D341Med (cell line): ENCODE measurements at regions not wholly inside any gene's neighbourhood (a gene's known extent, or its start where the extent isn't known, plus 50 kb on each side); places are given as distances from the start of the nearest gene placed in this dataset.
"Not testable (repeated sequence)": the region's sequence is repeated elsewhere in the genome, so short reads cannot be mapped to it uniquely, and the experiment has no call there.

Experiments
- DNase-seq: peaks from one replicate; pipeline ENCODE4 v3.0.0; 2012; ENCODE audit warnings: low spot score

GRCh38 chr9:72471096-72471495, 50.3 kb upstream of the TMC1 start:
- DNase-seq, result no peak

- no peak for DNase-seq
Observed at GRCh38 chr9:72467766-72468738, 53.4 kb upstream of the TMC1 start.

- no peak for DNase-seq
Observed at GRCh38 chr9:72465593-72465984, 55.8 kb upstream of the TMC1 start.

- DNase-seq, result peak; percentile 62
Observed at GRCh38 chr9:72464857-72465592, 56.4 kb upstream of the TMC1 start.

GRCh38 chr9:72462340-72462739, 59.1 kb upstream of the TMC1 start:
- DNase-seq, result no peak

- DNase-seq, result no peak
Observed at GRCh38 chr9:72460342-72461312, 60.8 kb upstream of the TMC1 start.

GRCh38 chr9:72459308-72459707, 62.1 kb upstream of the TMC1 start:
- no peak for DNase-seq

GRCh38 chr9:72458153-72458552, 63.3 kb upstream of the TMC1 start:
- DNase-seq, result no peak

GRCh38 chr9:72457366-72457765, 64.0 kb upstream of the TMC1 start:
- DNase-seq, result no peak

GRCh38 chr9:72454871-72455491, 66.4 kb upstream of the TMC1 start:
- no peak for DNase-seq

GRCh38 chr9:72453797-72454196, 67.6 kb upstream of the TMC1 start:
- no peak for DNase-seq

- not testable (repeated sequence) for DNase-seq
Observed at GRCh38 chr9:72446241-72446640, 75.2 kb upstream of the TMC1 start.

- no peak for DNase-seq
Observed at GRCh38 chr9:72445306-72445995, 76.0 kb upstream of the TMC1 start.

- no peak for DNase-seq
Observed at GRCh38 chr9:72444435-72444834, 77.0 kb upstream of the TMC1 start.

- DNase-seq, result no peak
Observed at GRCh38 chr9:72443855-72444254, 77.6 kb upstream of the TMC1 start.

GRCh38 chr9:72441848-72442607, 77.0 kb upstream of the ZFAND5 start:
- no peak for DNase-seq

- DNase-seq, result no peak
Observed at GRCh38 chr9:72440992-72441847, 76.2 kb upstream of the ZFAND5 start.

- no peak for DNase-seq
Observed at GRCh38 chr9:72440378-72440777, 75.4 kb upstream of the ZFAND5 start.

- not testable (repeated sequence) for DNase-seq
Observed at GRCh38 chr9:72433616-72434267, 68.7 kb upstream of the ZFAND5 start.
